HG02642 (cell line): ENCODE measurements at regions not wholly inside any gene's neighbourhood (a gene's known extent, or its start where the extent isn't known, plus 50 kb on each side); places are given as distances from the start of the nearest gene placed in this dataset.

ENCODE experiments used
- ATAC-seq: cut with Tn5 transposase; IDR thresholded peaks from one replicate; pipeline ENCODE4 v1.9.1; 2021; ENCODE audit warnings: mild to moderate bottlenecking; ENCODE audit not compliant: unreplicated experiment, poor library complexity

GRCh38 chr13:88345171-88345847 lies 674.1 kb downstream of the SLITRK5 start:
- ATAC-seq = no peak

- no peak for ATAC-seq
Measured at GRCh38 chr13:88360761-88361160, 689.6 kb downstream of the SLITRK5 start.

GRCh38 chr13:88369866-88370265 lies 698.7 kb downstream of the SLITRK5 start:
- ATAC-seq = no peak

GRCh38 chr13:88376760-88377388 lies 705.7 kb downstream of the SLITRK5 start:
- no peak for ATAC-seq

- no peak for ATAC-seq
Measured at GRCh38 chr13:88377852-88378251, 706.7 kb downstream of the SLITRK5 start.

- ATAC-seq = no peak
Measured at GRCh38 chr13:88384542-88384941, 713.4 kb downstream of the SLITRK5 start.

- no peak for ATAC-seq
Measured at GRCh38 chr13:88395804-88396203, 724.6 kb downstream of the SLITRK5 start.

GRCh38 chr13:88411696-88412095 lies 740.5 kb downstream of the SLITRK5 start:
- ATAC-seq = no peak

- no peak for ATAC-seq
Measured at GRCh38 chr13:88417801-88418200, 746.6 kb downstream of the SLITRK5 start.

GRCh38 chr13:88424463-88424862 lies 753.3 kb downstream of the SLITRK5 start:
- no peak for ATAC-seq

- no peak for ATAC-seq
Measured at GRCh38 chr13:88426661-88427060, 755.5 kb downstream of the SLITRK5 start.

GRCh38 chr13:88429862-88430261 lies 758.7 kb downstream of the SLITRK5 start:
- no peak for ATAC-seq

GRCh38 chr13:88434953-88435352 lies 763.8 kb downstream of the SLITRK5 start:
- ATAC-seq = no peak

- no peak for ATAC-seq
Measured at GRCh38 chr13:88436974-88437373, 765.8 kb downstream of the SLITRK5 start.

- no peak for ATAC-seq
Measured at GRCh38 chr13:88450515-88450914, 779.3 kb downstream of the SLITRK5 start.

- ATAC-seq = no peak
Measured at GRCh38 chr13:88456151-88456550, 785.0 kb downstream of the SLITRK5 start.

- no peak for ATAC-seq
Measured at GRCh38 chr13:88459331-88459730, 788.2 kb downstream of the SLITRK5 start.

- ATAC-seq = no peak
Measured at GRCh38 chr13:88461272-88462009, 790.3 kb downstream of the SLITRK5 start.

- no peak for ATAC-seq
Measured at GRCh38 chr13:88464851-88465250, 793.7 kb downstream of the SLITRK5 start.

- ATAC-seq = no peak
Measured at GRCh38 chr13:88472316-88472715, 801.1 kb downstream of the SLITRK5 start.

- no peak for ATAC-seq
Measured at GRCh38 chr13:88483202-88483601, 812.0 kb downstream of the SLITRK5 start.
